NB4 (cell line): ENCODE measurements at regions not wholly inside any gene's neighbourhood (a gene's known extent, or its start where the extent isn't known, plus 50 kb on each side); places are given as distances from the start of the nearest gene placed in this dataset.

Experiments
- DNase-seq: peaks from one replicate; pipeline ENCODE4 v3.0.0; 2010; ENCODE audit warnings: low read depth
- H3K4me3 ChIP-seq: one replicate; pipeline ENCODE4 v1.5.1; 2011; ENCODE audit warnings: mild to moderate bottlenecking, low read depth, low read length, moderate library complexity
- MYC ChIP-seq: IDR thresholded peaks from 2 replicates; pipeline ENCODE4 v1.6.1; 2011; ENCODE audit warnings: low read depth, low read length
- POLR2A ChIP-seq: IDR thresholded peaks from 2 replicates; pipeline ENCODE4 v1.6.1; 2011; ENCODE audit warnings: mild to moderate bottlenecking; ENCODE audit not compliant: insufficient read length; ENCODE audit errors: extremely low read depth
- TF ChIP-seq, protein P1 (sequence below): IDR thresholded peaks from one replicate; pipeline ENCODE4 v1.5.1; 2012; ENCODE audit warnings: low read depth, low read length
- TF ChIP-seq, protein P2 (sequence below): IDR thresholded peaks from 2 replicates; pipeline ENCODE4 v1.6.1; 2011; ENCODE audit warnings: low read depth, low read length

GRCh38 chr13:64274481-64275217 lies 2859.0 kb upstream of the PCDH20 start:
- no peak overlapping the region for H3K4me3 ChIP-seq
- peak; percentile 0 for DNase-seq
- no peak for TF ChIP-seq POLR2A
- TF ChIP-seq MYC = no peak
- TF ChIP-seq, protein P1, sequence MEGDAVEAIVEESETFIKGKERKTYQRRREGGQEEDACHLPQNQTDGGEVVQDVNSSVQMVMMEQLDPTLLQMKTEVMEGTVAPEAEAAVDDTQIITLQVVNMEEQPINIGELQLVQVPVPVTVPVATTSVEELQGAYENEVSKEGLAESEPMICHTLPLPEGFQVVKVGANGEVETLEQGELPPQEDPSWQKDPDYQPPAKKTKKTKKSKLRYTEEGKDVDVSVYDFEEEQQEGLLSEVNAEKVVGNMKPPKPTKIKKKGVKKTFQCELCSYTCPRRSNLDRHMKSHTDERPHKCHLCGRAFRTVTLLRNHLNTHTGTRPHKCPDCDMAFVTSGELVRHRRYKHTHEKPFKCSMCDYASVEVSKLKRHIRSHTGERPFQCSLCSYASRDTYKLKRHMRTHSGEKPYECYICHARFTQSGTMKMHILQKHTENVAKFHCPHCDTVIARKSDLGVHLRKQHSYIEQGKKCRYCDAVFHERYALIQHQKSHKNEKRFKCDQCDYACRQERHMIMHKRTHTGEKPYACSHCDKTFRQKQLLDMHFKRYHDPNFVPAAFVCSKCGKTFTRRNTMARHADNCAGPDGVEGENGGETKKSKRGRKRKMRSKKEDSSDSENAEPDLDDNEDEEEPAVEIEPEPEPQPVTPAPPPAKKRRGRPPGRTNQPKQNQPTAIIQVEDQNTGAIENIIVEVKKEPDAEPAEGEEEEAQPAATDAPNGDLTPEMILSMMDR = no peak
- TF ChIP-seq, protein P2, sequence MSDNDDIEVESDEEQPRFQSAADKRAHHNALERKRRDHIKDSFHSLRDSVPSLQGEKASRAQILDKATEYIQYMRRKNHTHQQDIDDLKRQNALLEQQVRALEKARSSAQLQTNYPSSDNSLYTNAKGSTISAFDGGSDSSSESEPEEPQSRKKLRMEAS = no peak

GRCh38 chr13:64273780-64274179 lies 2858.1 kb upstream of the PCDH20 start:
- DNase-seq = no peak
- no peak overlapping the region for H3K4me3 ChIP-seq
- TF ChIP-seq POLR2A = no peak

- TF ChIP-seq, protein P2 = no peak
- TF ChIP-seq MYC (no peak), POLR2A (no peak)
- TF ChIP-seq, protein P1 = no peak
- no peak for DNase-seq
Measured at GRCh38 chr13:64272681-64273080, 2857.0 kb upstream of the PCDH20 start.

DNA sequence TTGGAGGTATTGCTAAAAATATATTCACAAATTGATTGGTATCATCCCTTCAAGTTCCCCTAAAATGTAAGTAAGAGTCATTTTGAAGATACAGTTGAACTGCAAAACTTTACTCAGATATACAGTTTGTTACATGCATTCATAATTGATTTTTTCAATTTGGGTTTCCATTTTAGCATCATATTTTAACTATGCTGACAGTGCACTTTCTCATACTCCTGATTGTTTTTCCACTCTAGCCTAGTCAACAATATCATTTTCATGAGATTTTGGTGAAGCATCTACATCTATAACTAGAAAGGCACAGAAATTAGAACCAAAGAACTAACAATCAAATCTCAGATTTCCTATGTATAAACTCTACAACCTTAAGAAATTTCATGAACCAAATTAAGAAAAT lies 2850.4 kb upstream of the PCDH20 start:
- no peak for DNase-seq
- H3K4me3 ChIP-seq = no peak overlapping the region
- TF ChIP-seq, protein P2 = no peak
- TF ChIP-seq, protein P1 = no peak
- no peak for TF ChIP-seq POLR2A

More at GRCh38 chr13:64272681-64273080, 2857.0 kb upstream of the PCDH20 start:
- no peak overlapping the region for H3K4me3 ChIP-seq

GRCh38 chr13:64263285-64263684 lies 2847.6 kb upstream of the PCDH20 start:
- TF ChIP-seq MYC (no peak), POLR2A (no peak)
- TF ChIP-seq, protein P1 = no peak
- TF ChIP-seq, protein P2 = no peak
- DNase-seq = no peak
- H3K4me3 ChIP-seq = no peak overlapping the region

GRCh38 chr13:64256751-64257150 lies 2841.1 kb upstream of the PCDH20 start:
- no peak overlapping the region for H3K4me3 ChIP-seq
- DNase-seq = no peak
- TF ChIP-seq POLR2A (no peak), MYC (no peak)
- TF ChIP-seq, protein P2 = no peak
- TF ChIP-seq, protein P1 = no peak
